Peyer's patch (tissue), 4 donors: ENCODE measurements at regions not wholly inside any gene's neighbourhood (a gene's known extent, or its start where the extent isn't known, plus 50 kb on each side); places are given as distances from the start of the nearest gene placed in this dataset.

Source experiments
- DNase-seq, 3 donors: peaks; one replicate each; pipeline ENCODE4 v3.0.0-alpha.2; 2017 to 2019
- H3K27ac ChIP-seq, 4 donors: fragments of 200-600 bp; sonication (generic); one replicate each; pipeline ENCODE4 v1.5.1; 2016 to 2019
- H3K27me3 ChIP-seq, 2 donors: fragments of 200-600 bp; sonication (generic); one replicate each; pipeline ENCODE4 v1.5.1; 2019
- H3K36me3 ChIP-seq, 3 donors: fragments of 200-600 bp; sonication (generic); one replicate each; pipeline ENCODE4 v1.5.1; 2016 to 2019
- H3K4me1 ChIP-seq, 4 donors: fragments of 200-600 bp; sonication (generic); one replicate each; pipeline ENCODE4 v1.5.1; 2016 to 2019
- H3K4me3 ChIP-seq, 4 donors: fragments of 200-600 bp; sonication (generic); 1 replicate in 3 of 4; 2 replicates in 1 of 4; pipeline ENCODE4 v1.5.1; 2016 to 2019; ENCODE audit warnings: mild to moderate bottlenecking in 1 of 4
- H3K9me3 ChIP-seq, 4 donors: fragments of 200-600 bp; sonication (generic); one replicate each; pipeline ENCODE4 v1.5.1; 2016 to 2019; ENCODE audit warnings: mild to moderate bottlenecking in 1 of 4
- CTCF ChIP-seq, 6 experiments: fragments of 450-650 bp in 4 of 6; fragments of 200-600 bp in 2 of 6; sonication (generic) in 1 of 6; IDR thresholded peaks; one replicate each; pipeline ENCODE4 v1.5.1; 2017 to 2019; ENCODE audit warnings: antibody characterized with exemption in 6 of 6, mild to moderate bottlenecking in 3 of 6, moderate library complexity in 1 of 6
- POLR2A ChIP-seq, 2 donors: fragments of 450-650 bp; IDR thresholded peaks; one replicate each; pipeline ENCODE4 v1.5.1; 2017; ENCODE audit warnings: antibody characterized with exemption in 2 of 2, mild to moderate bottlenecking in 2 of 2, moderate library complexity in 2 of 2

GRCh38 chr14:86722612-86723253, 1192.8 kb downstream of the FLRT2 start:
- H3K4me1 ChIP-seq = no peaks in the 10 kb centered on the region
- no peaks in the 10 kb centered on the region for H3K36me3 ChIP-seq
- H3K4me3 ChIP-seq = no peak overlapping the region
- no peak for DNase-seq
- H3K27me3 ChIP-seq = no peaks in the 10 kb centered on the region
- H3K27ac ChIP-seq = no peak overlapping the region
- no peak for TF ChIP-seq POLR2A (IDR thresholded peaks at IDR 0.05)
- no peak for TF ChIP-seq CTCF (IDR thresholded peaks at IDR 0.05)
- H3K9me3 ChIP-seq = no peaks in the 10 kb centered on the region

- Histone ChIP-seq H3K36me3 (no peaks in the 10 kb centered on the region), H3K27ac (no peak overlapping the region), H3K9me3 (no peaks in the 10 kb centered on the region), H3K4me3 (no peak overlapping the region), H3K4me1 (no peaks in the 10 kb centered on the region), H3K27me3 (no peaks in the 10 kb centered on the region)
- TF ChIP-seq CTCF (IDR thresholded peaks at IDR 0.05) (no peak), POLR2A (IDR thresholded peaks at IDR 0.05) (no peak)
- no peak for DNase-seq
Measured at GRCh38 chr14:86714575-86714974, 1184.6 kb downstream of the FLRT2 start.

- Histone ChIP-seq H3K4me3 (no peak overlapping the region), H3K36me3 (no peaks in the 10 kb centered on the region), H3K4me1 (no peaks in the 10 kb centered on the region), H3K27me3 (no peaks in the 10 kb centered on the region), H3K9me3 (no peaks in the 10 kb centered on the region), H3K27ac (no peak overlapping the region)
- TF ChIP-seq CTCF (IDR thresholded peaks at IDR 0.05) = no peak
- no peak for TF ChIP-seq POLR2A (IDR thresholded peaks at IDR 0.05)
- DNase-seq = no peak
Measured at GRCh38 chr14:86714153-86714552, 1184.2 kb downstream of the FLRT2 start.

GRCh38 chr14:86712727-86713126, 1182.8 kb downstream of the FLRT2 start:
- H3K9me3 ChIP-seq = no peaks in the 10 kb centered on the region
- H3K36me3 ChIP-seq = no peaks in the 10 kb centered on the region
- TF ChIP-seq POLR2A (IDR thresholded peaks at IDR 0.05) = no peak
- no peak for TF ChIP-seq CTCF (IDR thresholded peaks at IDR 0.05)
- DNase-seq = no peak
- H3K27me3 ChIP-seq = no peaks in the 10 kb centered on the region
- H3K4me1 ChIP-seq = no peaks in the 10 kb centered on the region
- H3K27ac ChIP-seq = no peak overlapping the region
- H3K4me3 ChIP-seq = no peak overlapping the region

- H3K4me1 ChIP-seq = no peaks in the 10 kb centered on the region
- H3K27me3 ChIP-seq = no peaks in the 10 kb centered on the region
- no peak overlapping the region for H3K4me3 ChIP-seq
- H3K36me3 ChIP-seq = no peaks in the 10 kb centered on the region
- TF ChIP-seq POLR2A (IDR thresholded peaks at IDR 0.05) (no peak), CTCF (IDR thresholded peaks at IDR 0.05) (no peak)
- no peak for DNase-seq
- H3K27ac ChIP-seq = no peak overlapping the region
- H3K9me3 ChIP-seq = no peaks in the 10 kb centered on the region
Measured at GRCh38 chr14:86712176-86712575, 1182.2 kb downstream of the FLRT2 start.
